ENCODE measurements at regions not wholly inside any gene's neighbourhood (a gene's known extent, or its start where the extent isn't known, plus 50 kb on each side); places are given as distances from the start of the nearest gene placed in this dataset.

GRCh38 chrX:139020801-139021200 is 309.3 kb upstream of the FGF13 start:
- H3K4me2 ChIP-seq (ENCODE audit: insufficient read depth in 1 of 2, low read depth in 2 of 2, low read length in 2 of 2): no peak overlapping the region
- H3K79me2 ChIP-seq (ENCODE audit: control insufficient read depth in 1 of 2, insufficient read depth in 2 of 2, low read length in 2 of 2): no peaks in the 10 kb centered on the region
- CTCF ChIA-PET (ENCODE audit: partially characterized antibody): no interaction called here
- no peak overlapping the region for H2BK12ac ChIP-seq (ENCODE audit: low read depth, low read length)
- no peaks in the 10 kb centered on the region for H4K20me1 ChIP-seq (replicated peaks in 1 of 2; ENCODE audit: control insufficient read depth in 1 of 2, insufficient read depth in 2 of 2, low read length in 2 of 2)
- no peak overlapping the region for H3K27ac ChIP-seq (ENCODE audit: low read depth, low read length)
- POLR2A ChIA-PET (ENCODE audit: partially characterized antibody): no interaction called here
- no peak overlapping the region for H3K9ac ChIP-seq (replicated peaks in 1 of 4; ENCODE audit: extremely low read depth in 1 of 4, low read depth in 3 of 4, low read length in 3 of 4)
- H3K18ac ChIP-seq (ENCODE audit: extremely low read depth, low read length): no peak overlapping the region
- H3K4ac ChIP-seq (replicated peaks; ENCODE audit: insufficient read length, low read depth, low read length): no peak overlapping the region
- no peak overlapping the region for H2AK5ac ChIP-seq (ENCODE audit: low read depth, low read length)
- H3K56ac ChIP-seq (replicated peaks; ENCODE audit: insufficient read length, low read depth, low read length): no peak overlapping the region
- no peak overlapping the region for H2AFZ ChIP-seq (ENCODE audit: low read length)
- TF ChIP-seq RFX5 (IDR thresholded peaks at IDR 0.05; ENCODE audit: borderline replicate concordance, low read depth, low read length) (no peak), TAF1 (IDR thresholded peaks at IDR 0.05; ENCODE audit: low read depth, low read length) (no peak)
- no peaks in the 10 kb centered on the region for H3K36me3 ChIP-seq (ENCODE audit: control insufficient read depth in 2 of 4, insufficient read depth in 4 of 4, low read length in 3 of 4)
- no peak overlapping the region for H2BK15ac ChIP-seq (ENCODE audit: low read length)
- no peak overlapping the region for H4K8ac ChIP-seq (ENCODE audit: extremely low read depth, insufficient read depth, low read length)
- no peak overlapping the region for H2BK5ac ChIP-seq (ENCODE audit: low read depth, low read length)
- no peak overlapping the region for H2BK20ac ChIP-seq (ENCODE audit: low read length)
- H3K4me3 ChIP-seq (ENCODE audit: extremely low read depth in 1 of 4, insufficient read depth in 2 of 4, low read depth in 3 of 4, low read length in 4 of 4): no peak overlapping the region
- no peaks in the 10 kb centered on the region for H3K27me3 ChIP-seq (replicated peaks in 1 of 4; ENCODE audit: control insufficient read depth in 3 of 4, extremely low read depth in 1 of 4, insufficient read depth in 3 of 4, low read length in 3 of 4)
- H3K79me1 ChIP-seq (ENCODE audit: low read depth, low read length): no peaks in the 10 kb centered on the region
- H3K14ac ChIP-seq (ENCODE audit: insufficient read length): no peak overlapping the region
- no peak for FAIRE-seq
- H3K23ac ChIP-seq (ENCODE audit: insufficient read length): no peak overlapping the region
- DNase-seq (ENCODE audit: low read depth in 1 of 2, low spot score in 2 of 2): no peak
- 89% methylated on average over 3 of the region's 3 CpGs; no CpG with 5 or more reads in 1 of the 2 experiments for WGBS, 2 experiments (ENCODE audit: extremely low coverage in 1 of 2, insufficient coverage in 1 of 2, insufficient read length in 1 of 2, insufficient replicate concordance in 2 of 2, low coverage in 1 of 2, low lambda C conversion rate in 2 of 2, missing lambda C conversion rate in 1 of 2)
- H3K23me2 ChIP-seq (ENCODE audit: low read depth, low read length): no peaks in the 10 kb centered on the region
- no peak overlapping the region for H2BK120ac ChIP-seq (replicated peaks; ENCODE audit: low read depth, low read length)
- no peak overlapping the region for H4K5ac ChIP-seq (ENCODE audit: insufficient read length, low read depth, low read length)
- H3K4me1 ChIP-seq (replicated peaks in 1 of 4; ENCODE audit: control insufficient read depth in 3 of 4, insufficient read depth in 4 of 4, low read length in 3 of 4): no peaks in the 10 kb centered on the region
- no peak overlapping the region for H4K91ac ChIP-seq (replicated peaks; ENCODE audit: insufficient read length, low read length)
- no peaks in the 10 kb centered on the region for H3K9me3 ChIP-seq (ENCODE audit: insufficient read depth in 2 of 2, low read depth in 1 of 2, low read length in 1 of 2)
